Erythroblast (primary cell): ENCODE measurements at regions not wholly inside any gene's neighbourhood (a gene's known extent, or its start where the extent isn't known, plus 50 kb on each side); places are given as distances from the start of the nearest gene placed in this dataset.

Source experiments
- GATA1 ChIP-seq: IDR thresholded peaks from 2 replicates; pipeline ENCODE4 v1.6.1; 2011; ENCODE audit warnings: low read depth, mild to moderate bottlenecking, control low read depth, low read length, moderate library complexity
- POLR2A ChIP-seq: IDR thresholded peaks from 2 replicates; pipeline ENCODE4 v1.6.1; 2011; ENCODE audit warnings: mild to moderate bottlenecking, low read length

GRCh38 chr7:68627247-68627864, 970.9 kb upstream of the AUTS2 start:
- no peak for TF ChIP-seq POLR2A
- TF ChIP-seq GATA1: no peak
